ENCODE measurements at regions not wholly inside any gene's neighbourhood (a gene's known extent, or its start where the extent isn't known, plus 50 kb on each side); places are given as distances from the start of the nearest gene placed in this dataset.

DNA sequence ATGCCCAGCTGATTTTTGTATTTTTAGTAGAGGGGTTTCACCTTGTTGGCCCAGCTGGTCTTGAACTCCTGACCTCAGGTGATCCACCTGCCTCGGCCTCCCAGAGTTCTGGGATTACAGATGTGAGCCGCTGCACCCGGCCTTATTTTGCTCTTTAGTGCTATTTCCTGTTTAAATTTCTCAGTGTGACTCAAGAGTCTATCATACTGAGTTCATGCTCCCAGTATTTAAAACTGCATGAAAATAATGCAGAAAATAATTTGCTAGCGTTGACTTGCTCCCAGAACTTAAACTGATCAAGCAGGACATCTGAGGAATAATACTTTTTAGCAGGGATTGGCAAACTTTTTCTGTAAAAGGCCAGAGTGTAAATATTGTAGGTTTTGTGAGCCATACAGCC lies 86.4 kb upstream of the C1orf21 start:
- TF ChIP-seq POLR2AphosphoS5 (IDR thresholded peaks at IDR 0.05; ENCODE audit: low read depth, low read length) (no peak), SPI1 (IDR thresholded peaks at IDR 0.05; ENCODE audit: low read depth, low read length) (no peak), POLR2A (IDR thresholded peaks at IDR 0.05; ENCODE audit: low read depth, low read length) (no peak), PAX5 (IDR thresholded peaks at IDR 0.05; ENCODE audit: insufficient read depth, low read length, severe bottlenecking) (no peak), TAF1 (IDR thresholded peaks at IDR 0.05; ENCODE audit: low read depth, low read length) (no peak)

Data from GM12891 (cell line).